ENCODE measurements at regions not wholly inside any gene's neighbourhood (a gene's known extent, or its start where the extent isn't known, plus 50 kb on each side); places are given as distances from the start of the nearest gene placed in this dataset.

- no peaks in the 10 kb centered on the region for H3K27me3 ChIP-seq
- TF ChIP-seq, protein P1, sequence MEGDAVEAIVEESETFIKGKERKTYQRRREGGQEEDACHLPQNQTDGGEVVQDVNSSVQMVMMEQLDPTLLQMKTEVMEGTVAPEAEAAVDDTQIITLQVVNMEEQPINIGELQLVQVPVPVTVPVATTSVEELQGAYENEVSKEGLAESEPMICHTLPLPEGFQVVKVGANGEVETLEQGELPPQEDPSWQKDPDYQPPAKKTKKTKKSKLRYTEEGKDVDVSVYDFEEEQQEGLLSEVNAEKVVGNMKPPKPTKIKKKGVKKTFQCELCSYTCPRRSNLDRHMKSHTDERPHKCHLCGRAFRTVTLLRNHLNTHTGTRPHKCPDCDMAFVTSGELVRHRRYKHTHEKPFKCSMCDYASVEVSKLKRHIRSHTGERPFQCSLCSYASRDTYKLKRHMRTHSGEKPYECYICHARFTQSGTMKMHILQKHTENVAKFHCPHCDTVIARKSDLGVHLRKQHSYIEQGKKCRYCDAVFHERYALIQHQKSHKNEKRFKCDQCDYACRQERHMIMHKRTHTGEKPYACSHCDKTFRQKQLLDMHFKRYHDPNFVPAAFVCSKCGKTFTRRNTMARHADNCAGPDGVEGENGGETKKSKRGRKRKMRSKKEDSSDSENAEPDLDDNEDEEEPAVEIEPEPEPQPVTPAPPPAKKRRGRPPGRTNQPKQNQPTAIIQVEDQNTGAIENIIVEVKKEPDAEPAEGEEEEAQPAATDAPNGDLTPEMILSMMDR (IDR thresholded peaks at IDR 0.05), result no peak
- no peak for TF ChIP-seq POLR2A (IDR thresholded peaks at IDR 0.05)
- no peak overlapping the region for H3K27ac ChIP-seq
- ATAC-seq, result no peak
- no peak overlapping the region for H3K4me3 ChIP-seq
- intact Hi-C loops (cut with DNase I), result no loop called here
- H3K9me3 ChIP-seq, result no peaks in the 10 kb centered on the region
- H3K4me1 ChIP-seq, result no peaks in the 10 kb centered on the region
- no peak for DNase-seq
- H3K36me3 ChIP-seq, result no peaks in the 10 kb centered on the region
- 54 to 63% (median 59%) methylated on average over 2 of the region's 2 CpGs for WGBS, 4 donors
These were observed 152.6 kb downstream of the TFPI2 start for GRCh38 chr7:93737953-93738352.

GRCh38 chr7:93736668-93737369, 153.7 kb downstream of the TFPI2 start:
- no peaks in the 10 kb centered on the region for H3K27me3 ChIP-seq
- H3K9me3 ChIP-seq, result no peaks in the 10 kb centered on the region
- no peak overlapping the region for H3K27ac ChIP-seq
- no peaks in the 10 kb centered on the region for H3K36me3 ChIP-seq
- no peaks in the 10 kb centered on the region for H3K4me1 ChIP-seq
- no peak overlapping the region for H3K4me3 ChIP-seq
- 69 to 80% (median 75%) methylated on average over 2 of the region's 2 CpGs for WGBS, 4 donors
- DNase-seq (no peak), ATAC-seq (no peak)
- TF ChIP-seq, protein P1 (IDR thresholded peaks at IDR 0.05), result no peak
- no peak for TF ChIP-seq POLR2A (IDR thresholded peaks at IDR 0.05)
- intact Hi-C loops (cut with DNase I), result no loop called here

DNA sequence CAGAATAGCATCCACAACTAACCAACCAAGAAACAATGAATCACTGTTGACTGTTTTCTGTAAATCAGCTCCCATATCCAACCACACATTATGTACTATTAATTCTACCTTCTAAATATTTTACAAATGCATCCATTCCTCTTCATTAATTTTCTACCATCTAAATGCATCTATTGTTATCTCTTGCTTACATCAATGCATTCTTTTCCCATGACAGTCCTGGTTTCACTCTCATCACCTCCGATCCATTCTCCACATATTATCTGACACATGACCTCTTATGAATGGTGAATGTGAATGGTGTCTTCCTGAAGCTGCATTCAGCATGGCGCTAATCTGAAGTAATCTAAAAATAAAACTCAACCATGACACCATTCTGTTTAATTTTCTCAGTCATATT, 153.8 kb upstream of the CALCR start:
- Histone ChIP-seq H3K27me3 (no peaks in the 10 kb centered on the region), H3K27ac (no peak overlapping the region), H3K36me3 (no peaks in the 10 kb centered on the region), H3K4me1 (no peaks in the 10 kb centered on the region), H3K9me3 (no peaks in the 10 kb centered on the region), H3K4me3 (no peak overlapping the region)
- TF ChIP-seq, protein P1 (IDR thresholded peaks at IDR 0.05), result no peak
- no peak for TF ChIP-seq POLR2A (IDR thresholded peaks at IDR 0.05)
- DNase-seq (no peak), ATAC-seq (no peak)
- intact Hi-C loops (cut with DNase I), result no loop called here
- 54 to 69% (median 59%) methylated on average over 2 of the region's 2 CpGs for WGBS, 4 donors

DNA sequence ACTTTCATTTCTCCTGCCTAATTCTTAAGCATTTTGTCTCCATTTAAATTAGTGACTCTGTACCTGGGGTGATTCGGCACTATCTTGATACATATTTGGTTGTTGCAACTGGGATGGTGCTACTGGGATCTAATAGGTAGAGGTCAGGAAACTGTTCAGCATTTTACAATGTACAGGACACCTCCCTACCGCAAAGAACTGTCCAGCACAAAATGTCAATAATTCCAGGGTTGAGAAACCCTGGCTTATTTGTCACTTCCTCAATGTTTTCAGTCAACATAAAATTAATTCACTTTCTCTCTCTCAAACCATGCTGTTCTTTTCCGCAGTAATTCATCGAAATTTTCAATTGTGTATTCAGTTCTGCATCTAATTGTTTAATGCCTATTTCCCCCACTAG, 151.4 kb upstream of the CALCR start:
- no peak overlapping the region for H3K27ac ChIP-seq
- WGBS, 4 donors, result 82 to 89% (median 88%) methylated on average over 4 of the region's 4 CpGs
- H3K4me1 ChIP-seq, result no peaks in the 10 kb centered on the region
- H3K27me3 ChIP-seq, result no peaks in the 10 kb centered on the region
- intact Hi-C loops (cut with DNase I), result no loop called here
- ATAC-seq, result no peak
- H3K36me3 ChIP-seq, result no peaks in the 10 kb centered on the region
- DNase-seq, result no peak
- no peaks in the 10 kb centered on the region for H3K9me3 ChIP-seq
- no peak overlapping the region for H3K4me3 ChIP-seq
- TF ChIP-seq, protein P1 (IDR thresholded peaks at IDR 0.05), result no peak
- no peak for TF ChIP-seq POLR2A (IDR thresholded peaks at IDR 0.05)

All from heart left ventricle (tissue), 16 donors.